Panc1 (cell line): ENCODE measurements at regions not wholly inside any gene's neighbourhood (a gene's known extent, or its start where the extent isn't known, plus 50 kb on each side); places are given as distances from the start of the nearest gene placed in this dataset.

Experiments used
- CTCF ChIP-seq: fragments of 450-650 bp; IDR thresholded peaks from 2 replicates; pipeline ENCODE4 v1.5.1; 2017; ENCODE audit warnings: mild to moderate bottlenecking
- POLR2AphosphoS5 ChIP-seq: IDR thresholded peaks from 2 replicates; pipeline ENCODE4 v1.6.1; 2012; ENCODE audit warnings: mild to moderate bottlenecking, low read depth, low read length, moderate library complexity

- TF ChIP-seq POLR2AphosphoS5 (no peak), CTCF (no peak)
These were observed 144.6 kb upstream of the KCNIP4 start for GRCh38 chr4:22093126-22093525.
